ENCODE measurements at regions not wholly inside any gene's neighbourhood (a gene's known extent, or its start where the extent isn't known, plus 50 kb on each side); places are given as distances from the start of the nearest gene placed in this dataset.

DNA sequence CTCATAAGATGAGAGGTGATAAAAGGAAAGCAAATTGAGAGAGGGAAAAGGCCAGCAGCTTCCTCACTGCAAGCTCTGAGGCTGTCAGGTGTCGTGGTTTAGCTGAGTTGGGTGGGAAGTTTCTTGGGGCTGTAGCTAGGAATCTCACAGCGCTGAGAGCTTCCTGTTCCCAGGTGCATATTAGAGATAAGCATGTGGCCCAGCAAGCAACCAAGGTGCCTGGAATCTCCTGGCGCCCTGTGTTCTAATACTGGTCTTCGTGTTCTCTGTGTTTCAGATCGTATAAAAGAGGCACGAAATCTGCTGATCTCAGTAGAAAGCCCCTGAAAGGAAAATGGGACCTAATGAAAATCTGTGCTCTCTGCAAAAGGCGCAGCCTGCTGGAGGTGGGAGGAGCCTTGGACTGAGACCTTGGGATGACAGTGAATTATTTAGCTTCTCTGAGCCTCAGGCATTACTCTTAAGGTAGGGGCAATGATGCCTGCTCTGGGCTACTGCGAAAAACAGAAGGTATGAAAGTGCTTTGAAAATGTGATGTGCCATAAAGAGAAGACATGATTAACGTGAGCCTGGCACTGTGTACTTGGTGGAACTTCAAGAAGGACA is 499.9 kb downstream of the TBL1XR1 start:
- 80 to 81% methylated on average over 9 of the region's 9 CpGs for WGBS, 2 donors (ENCODE audit: low coverage in 1 of 2)
- no peak overlapping the region for H3K4me3 ChIP-seq
- H3K9me3 ChIP-seq: no peaks in the 10 kb centered on the region
- no peaks in the 10 kb centered on the region for H3K36me3 ChIP-seq
- ATAC-seq: no peak
- H3K27me3 ChIP-seq: no peaks in the 10 kb centered on the region
- H3K4me1 ChIP-seq: no peaks in the 10 kb centered on the region
- no peak for TF ChIP-seq EP300 (IDR thresholded peaks at IDR 0.05)
- TF ChIP-seq POLR2A (IDR thresholded peaks at IDR 0.05): no peak
- TF ChIP-seq, protein P1, sequence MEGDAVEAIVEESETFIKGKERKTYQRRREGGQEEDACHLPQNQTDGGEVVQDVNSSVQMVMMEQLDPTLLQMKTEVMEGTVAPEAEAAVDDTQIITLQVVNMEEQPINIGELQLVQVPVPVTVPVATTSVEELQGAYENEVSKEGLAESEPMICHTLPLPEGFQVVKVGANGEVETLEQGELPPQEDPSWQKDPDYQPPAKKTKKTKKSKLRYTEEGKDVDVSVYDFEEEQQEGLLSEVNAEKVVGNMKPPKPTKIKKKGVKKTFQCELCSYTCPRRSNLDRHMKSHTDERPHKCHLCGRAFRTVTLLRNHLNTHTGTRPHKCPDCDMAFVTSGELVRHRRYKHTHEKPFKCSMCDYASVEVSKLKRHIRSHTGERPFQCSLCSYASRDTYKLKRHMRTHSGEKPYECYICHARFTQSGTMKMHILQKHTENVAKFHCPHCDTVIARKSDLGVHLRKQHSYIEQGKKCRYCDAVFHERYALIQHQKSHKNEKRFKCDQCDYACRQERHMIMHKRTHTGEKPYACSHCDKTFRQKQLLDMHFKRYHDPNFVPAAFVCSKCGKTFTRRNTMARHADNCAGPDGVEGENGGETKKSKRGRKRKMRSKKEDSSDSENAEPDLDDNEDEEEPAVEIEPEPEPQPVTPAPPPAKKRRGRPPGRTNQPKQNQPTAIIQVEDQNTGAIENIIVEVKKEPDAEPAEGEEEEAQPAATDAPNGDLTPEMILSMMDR (IDR thresholded peaks at IDR 0.05): no peak
- TF ChIP-seq POLR2AphosphoS5 (IDR thresholded peaks at IDR 0.05): no peak
- no peak overlapping the region for H3K27ac ChIP-seq

DNA sequence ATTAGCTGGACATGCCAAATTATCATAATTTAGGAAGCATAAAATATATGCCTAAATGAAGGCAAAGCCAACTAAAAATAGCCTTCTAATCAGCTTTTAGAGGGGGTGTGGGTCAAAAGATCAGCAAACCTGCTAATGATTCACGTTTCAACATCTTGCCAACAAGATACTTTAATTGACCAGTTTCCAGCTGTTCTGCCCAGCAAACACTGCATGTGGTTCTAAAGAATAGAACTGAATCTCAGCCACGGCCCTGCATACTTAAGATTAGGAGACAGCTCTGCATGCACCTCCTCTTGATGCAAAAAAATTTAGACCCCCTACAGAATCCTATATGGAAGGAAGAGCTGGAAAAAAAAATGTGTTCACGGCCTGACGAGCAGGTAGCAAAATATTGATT is 500.5 kb downstream of the TBL1XR1 start:
- Histone ChIP-seq H3K27me3 (no peaks in the 10 kb centered on the region), H3K9me3 (no peaks in the 10 kb centered on the region), H3K4me1 (no peaks in the 10 kb centered on the region), H3K4me3 (no peak overlapping the region), H3K27ac (no peak overlapping the region), H3K36me3 (no peaks in the 10 kb centered on the region)
- WGBS, 2 donors (ENCODE audit: low coverage in 1 of 2): 27 to 89% methylated on average over 1 to 3 of the region's 4 CpGs
- TF ChIP-seq, protein P1 (IDR thresholded peaks at IDR 0.05): no peak
- TF ChIP-seq EP300 (IDR thresholded peaks at IDR 0.05): no peak
- no peak for TF ChIP-seq POLR2AphosphoS5 (IDR thresholded peaks at IDR 0.05)
- no peak for TF ChIP-seq POLR2A (IDR thresholded peaks at IDR 0.05)
- no peak for ATAC-seq

DNA sequence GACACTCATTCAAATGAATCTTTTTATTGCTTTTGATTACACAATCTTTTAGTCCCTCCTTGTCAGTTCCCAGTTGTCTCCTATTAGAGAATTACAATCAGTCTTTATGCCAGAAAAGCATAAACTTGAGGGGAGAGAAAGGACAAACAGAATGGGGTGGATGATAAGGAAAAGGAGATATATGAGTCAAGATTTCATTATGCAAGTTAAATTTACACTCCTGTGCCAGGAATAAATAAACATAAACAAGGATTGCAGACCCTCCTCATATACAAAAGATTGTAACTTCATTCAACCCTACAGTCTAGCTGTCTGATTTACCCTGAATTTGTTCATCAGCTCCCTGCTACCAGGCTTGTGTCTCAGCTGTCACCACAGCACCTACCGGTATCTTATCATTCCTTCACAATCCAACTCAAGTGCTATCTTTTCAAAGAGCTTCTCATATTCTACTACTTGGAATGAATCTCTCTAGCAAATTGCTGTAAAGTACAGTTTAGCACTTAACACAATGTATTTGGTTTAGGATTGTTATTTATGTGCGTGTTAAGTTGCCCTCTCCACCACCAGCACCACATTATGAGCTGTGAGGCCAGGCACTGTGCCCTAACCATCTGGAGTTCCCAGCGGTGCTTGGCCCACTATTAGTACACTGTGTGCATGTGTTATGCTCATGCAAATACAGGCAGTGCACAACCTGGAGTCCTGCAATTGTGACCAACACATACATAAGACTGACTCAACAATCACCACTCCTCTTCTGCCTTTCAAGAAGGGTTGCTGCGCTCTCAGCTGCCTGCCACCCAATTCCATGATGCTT is 504.1 kb downstream of the TBL1XR1 start:
- no peak overlapping the region for H3K27ac ChIP-seq
- TF ChIP-seq POLR2AphosphoS5 (IDR thresholded peaks at IDR 0.05): no peak
- no peak for TF ChIP-seq POLR2A (IDR thresholded peaks at IDR 0.05)
- no peak for TF ChIP-seq EP300 (IDR thresholded peaks at IDR 0.05)
- TF ChIP-seq, protein P1 (IDR thresholded peaks at IDR 0.05): no peak
- no peaks in the 10 kb centered on the region for H3K36me3 ChIP-seq
- 80 to 94% methylated on average over 3 to 4 of the region's 4 CpGs for WGBS, 2 donors (ENCODE audit: low coverage in 1 of 2)
- no peaks in the 10 kb centered on the region for H3K9me3 ChIP-seq
- H3K4me3 ChIP-seq: no peak overlapping the region
- no peaks in the 10 kb centered on the region for H3K4me1 ChIP-seq
- H3K27me3 ChIP-seq: no peaks in the 10 kb centered on the region
- ATAC-seq: no peak

DNA sequence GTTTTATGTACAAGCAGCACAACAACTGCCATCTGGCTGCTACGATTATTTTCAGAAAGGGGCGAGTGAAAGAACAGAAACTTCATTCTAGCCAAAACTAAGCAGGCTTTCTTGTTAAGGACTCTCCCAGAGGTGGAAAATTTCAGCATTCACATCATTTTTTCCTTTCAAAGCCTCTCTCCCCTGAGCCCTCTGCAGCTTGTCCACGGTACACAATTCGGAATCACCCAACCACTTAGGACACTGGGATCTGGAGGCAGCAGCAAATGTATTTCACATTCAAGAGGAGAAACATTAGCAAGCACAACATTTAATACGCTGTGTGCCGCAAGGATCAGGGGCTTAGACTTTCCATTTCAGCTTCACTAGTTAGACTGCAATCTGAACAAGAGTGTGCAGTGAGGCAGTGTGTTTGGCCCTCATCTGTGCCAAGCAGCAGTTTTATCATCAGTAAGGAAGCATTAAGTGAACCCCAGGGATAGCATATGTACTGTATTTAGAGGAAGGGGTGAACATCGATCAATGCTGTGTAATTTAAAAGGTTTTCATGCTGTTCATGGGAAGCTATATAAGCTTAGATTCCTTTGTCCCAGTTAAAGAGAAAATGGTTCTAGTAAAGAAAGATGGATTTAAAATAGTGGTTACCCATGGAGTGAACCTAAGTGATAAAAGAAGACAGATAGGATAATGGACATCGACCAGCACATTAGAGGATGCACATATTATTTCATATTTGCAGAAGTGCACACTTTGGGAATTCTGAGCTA is 504.9 kb downstream of the TBL1XR1 start:
- H3K27ac ChIP-seq: no peak overlapping the region
- 55 to 71% methylated on average over 7 to 8 of the region's 8 CpGs for WGBS, 2 donors (ENCODE audit: low coverage in 1 of 2)
- no peaks in the 10 kb centered on the region for H3K36me3 ChIP-seq
- H3K27me3 ChIP-seq: no peaks in the 10 kb centered on the region
- H3K4me1 ChIP-seq: no peaks in the 10 kb centered on the region
- ATAC-seq: no peak
- no peak overlapping the region for H3K4me3 ChIP-seq
- TF ChIP-seq, protein P1 (IDR thresholded peaks at IDR 0.05): no peak
- TF ChIP-seq POLR2AphosphoS5 (IDR thresholded peaks at IDR 0.05) (no peak), POLR2A (IDR thresholded peaks at IDR 0.05) (no peak), EP300 (IDR thresholded peaks at IDR 0.05) (no peak)
- no peaks in the 10 kb centered on the region for H3K9me3 ChIP-seq

All from gastroesophageal sphincter (tissue), 4 donors.